HAP-1 (cell line): ENCODE measurements at regions not wholly inside any gene's neighbourhood (a gene's known extent, or its start where the extent isn't known, plus 50 kb on each side); places are given as distances from the start of the nearest gene placed in this dataset.
"Not testable (repeated sequence)": the region's sequence is repeated elsewhere in the genome, so short reads cannot be mapped to it uniquely, and the experiment has no call there.

Experiments
- DNase-seq, 2 experiments: peaks; one replicate each; pipeline ENCODE4 v3.0.0-alpha.2; 2016 to 2020; ENCODE audit warnings: low spot score in 2 of 2
- H3K27me3 ChIP-seq: fragments of 250-450 bp; sonication (Bioruptor Pico); 2 replicates; pipeline ENCODE4 v1.5.1; 2020; ENCODE audit warnings: low read depth, mild to moderate bottlenecking, moderate library complexity
- H3K36me3 ChIP-seq: fragments of 250-450 bp; sonication (Bioruptor Pico); replicated peaks from 2 replicates; pipeline ENCODE4 v1.5.1; 2020; ENCODE audit warnings: mild to moderate bottlenecking
- H3K4me1 ChIP-seq: fragments of 250-450 bp; sonication (Bioruptor Pico); 2 replicates; pipeline ENCODE4 v1.5.1; 2020; ENCODE audit warnings: mild to moderate bottlenecking
- H3K4me3 ChIP-seq: fragments of 250-450 bp; sonication (Bioruptor Pico); 2 replicates; pipeline ENCODE4 v1.5.1; 2020; ENCODE audit warnings: mild to moderate bottlenecking, moderate library complexity
- H3K9me3 ChIP-seq: fragments of 250-450 bp; sonication (Bioruptor Pico); 2 replicates; pipeline ENCODE4 v1.5.1; 2020; ENCODE audit warnings: mild to moderate bottlenecking, moderate library complexity
- in situ Hi-C: fragments of 300-500 bp; cut with MboI; formaldehyde crosslinking; loops from 3 replicates; pipeline ENCODE4 v1.14.3; 2020; ENCODE audit warnings: low sequenced_read_pairs, inconsistent platforms, mixed read lengths

GRCh38 chr7:9030976-9031375 is 597.6 kb downstream of the NXPH1 start:
- in situ Hi-C loops, result no loop called here
- no peak for DNase-seq
- H3K4me1 ChIP-seq, result peaks cover 11% of the 10 kb centered on the region
- H3K36me3 ChIP-seq, result no peaks in the 10 kb centered on the region
- H3K4me3 ChIP-seq, result no peak overlapping the region
- H3K27me3 ChIP-seq, result no peaks in the 10 kb centered on the region
- H3K9me3 ChIP-seq, result no peaks in the 10 kb centered on the region

- Histone ChIP-seq H3K9me3 (no peaks in the 10 kb centered on the region), H3K4me1 (peaks cover 11% of the 10 kb centered on the region)
- in situ Hi-C loops, result no loop called here
Observed at GRCh38 chr7:9031386-9031785, 598.0 kb downstream of the NXPH1 start.

GRCh38 chr7:9036080-9036479 is 602.7 kb downstream of the NXPH1 start:
- DNase-seq, result no peak
- Histone ChIP-seq H3K4me3 (no peak overlapping the region), H3K9me3 (no peaks in the 10 kb centered on the region), H3K27me3 (no peaks in the 10 kb centered on the region), H3K4me1 (peaks cover 7% of the 10 kb centered on the region), H3K36me3 (no peaks in the 10 kb centered on the region)
- in situ Hi-C loops, result no loop called here

More at GRCh38 chr7:9031386-9031785, 598.0 kb downstream of the NXPH1 start:
- DNase-seq, result no peak
- Histone ChIP-seq H3K36me3 (no peaks in the 10 kb centered on the region), H3K4me3 (no peak overlapping the region), H3K27me3 (no peaks in the 10 kb centered on the region)

DNA sequence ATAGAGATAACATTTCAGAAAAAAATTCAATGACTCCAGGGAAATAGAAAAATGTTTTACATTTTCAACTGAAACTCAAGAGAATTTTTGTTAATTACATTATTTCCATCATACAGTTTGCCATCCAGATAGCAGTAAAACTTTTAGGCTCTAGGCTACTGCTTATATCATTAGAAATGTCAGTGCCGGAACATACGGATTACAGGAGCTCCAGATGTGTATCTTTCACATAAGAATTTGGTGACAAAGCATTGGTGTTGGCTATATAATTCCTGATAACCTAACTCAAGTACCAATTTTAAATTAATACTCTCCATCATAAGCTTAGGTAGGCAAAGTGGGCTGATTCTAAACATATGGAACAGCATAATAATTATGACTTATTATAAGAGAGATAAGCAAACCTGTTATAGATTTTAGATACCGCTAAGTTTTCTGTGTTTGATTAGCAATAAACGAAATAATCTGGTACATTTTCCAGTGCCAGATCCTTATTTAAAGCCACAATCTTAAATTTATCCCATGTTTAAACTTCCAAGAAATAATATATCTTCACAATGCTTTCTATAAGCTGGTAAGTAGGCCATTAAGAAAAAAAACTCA is 637.9 kb downstream of the NXPH1 start:
- Histone ChIP-seq H3K36me3 (no peaks in the 10 kb centered on the region), H3K9me3 (no peaks in the 10 kb centered on the region), H3K4me3 (no peak overlapping the region), H3K27me3 (no peaks in the 10 kb centered on the region), H3K4me1 (no peaks in the 10 kb centered on the region)
- in situ Hi-C loops, result no loop called here
- no peak for DNase-seq

GRCh38 chr7:9075774-9076173 is 642.4 kb downstream of the NXPH1 start:
- in situ Hi-C loops, result loop anchor here (25.0 kb wide), 1 partner anchor 638 kb away; the partner anchor contains the start of gene NXPH1
- H3K4me3 ChIP-seq, H3K9me3 ChIP-seq, H3K27me3 ChIP-seq, H3K36me3 ChIP-seq, DNase-seq, H3K4me1 ChIP-seq: not testable (repeated sequence)

DNA sequence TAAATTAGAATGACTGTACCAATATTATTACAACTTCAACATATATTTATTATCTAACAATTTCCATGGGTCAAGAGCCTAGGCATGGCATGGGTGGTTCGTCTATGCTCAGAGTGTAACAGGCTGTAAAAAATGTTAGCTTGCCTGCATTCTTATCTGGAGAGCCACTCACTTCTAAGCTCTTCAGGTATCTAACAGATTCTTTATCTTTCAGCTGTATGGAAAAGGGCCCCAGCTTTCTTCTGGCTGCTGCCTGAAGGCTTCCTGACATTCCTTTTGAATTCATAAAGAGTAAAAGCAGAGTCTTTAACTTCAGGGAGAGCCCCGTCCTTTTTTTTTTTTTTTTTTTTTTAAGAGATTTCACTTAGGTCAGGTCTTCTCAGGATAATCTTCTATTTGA is 648.8 kb downstream of the NXPH1 start:
- no peak for DNase-seq
- no peaks in the 10 kb centered on the region for H3K9me3 ChIP-seq
- no peaks in the 10 kb centered on the region for H3K4me1 ChIP-seq
- in situ Hi-C loops, result loop anchor here (25.0 kb wide), 1 partner anchor 645 kb away; the partner anchor contains the start of gene NXPH1
- H3K36me3 ChIP-seq, result no peaks in the 10 kb centered on the region
- no peaks in the 10 kb centered on the region for H3K27me3 ChIP-seq
- no peak overlapping the region for H3K4me3 ChIP-seq

- in situ Hi-C loops, result loop anchor here (25.0 kb wide), 1 partner anchor 647 kb away; the partner anchor contains the start of gene NXPH1
- Histone ChIP-seq H3K4me1 (no peaks in the 10 kb centered on the region), H3K4me3 (no peak overlapping the region), H3K36me3 (no peaks in the 10 kb centered on the region), H3K9me3 (no peaks in the 10 kb centered on the region), H3K27me3 (no peaks in the 10 kb centered on the region)
- peak in 1 of 2 experiments; percentile 12 for DNase-seq
Observed at GRCh38 chr7:9083837-9084236, 650.4 kb downstream of the NXPH1 start.

DNA sequence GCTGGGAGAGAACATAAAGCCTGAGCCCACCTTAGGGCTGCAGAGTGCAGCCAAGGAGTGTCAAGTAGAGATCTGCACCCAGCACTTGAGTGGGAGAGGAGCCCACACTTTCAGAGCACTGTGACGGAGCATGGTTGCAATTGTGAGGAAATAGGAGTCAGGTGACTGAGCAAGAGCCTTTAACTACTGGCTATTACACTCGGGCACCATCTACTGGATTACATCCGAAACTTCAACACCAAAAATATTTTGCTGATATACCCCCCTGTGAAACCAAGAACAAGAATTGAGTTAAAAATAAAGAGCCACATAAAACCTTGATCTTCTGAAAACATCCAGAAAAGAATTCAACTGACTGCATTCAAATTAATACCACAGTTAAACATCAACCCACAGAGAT is 657.9 kb downstream of the NXPH1 start:
- Histone ChIP-seq H3K27me3 (no peaks in the 10 kb centered on the region), H3K36me3 (no peaks in the 10 kb centered on the region), H3K4me1 (no peaks in the 10 kb centered on the region), H3K4me3 (no peak overlapping the region), H3K9me3 (no peaks in the 10 kb centered on the region)
- peak; percentile 23 to 24 for DNase-seq
- in situ Hi-C loops, result loop anchor here (25.0 kb wide), 1 partner anchor 654 kb away; the partner anchor contains the start of gene NXPH1

GRCh38 chr7:9097565-9098060 is 664.2 kb downstream of the NXPH1 start:
- Histone ChIP-seq H3K36me3 (no peaks in the 10 kb centered on the region), H3K4me1 (no peaks in the 10 kb centered on the region), H3K9me3 (no peaks in the 10 kb centered on the region), H3K27me3 (no peaks in the 10 kb centered on the region), H3K4me3 (no peak overlapping the region)
- in situ Hi-C loops, result loop anchor here (25.0 kb wide), 1 partner anchor 660 kb away; the partner anchor contains the start of gene NXPH1
- no peak for DNase-seq

DNA sequence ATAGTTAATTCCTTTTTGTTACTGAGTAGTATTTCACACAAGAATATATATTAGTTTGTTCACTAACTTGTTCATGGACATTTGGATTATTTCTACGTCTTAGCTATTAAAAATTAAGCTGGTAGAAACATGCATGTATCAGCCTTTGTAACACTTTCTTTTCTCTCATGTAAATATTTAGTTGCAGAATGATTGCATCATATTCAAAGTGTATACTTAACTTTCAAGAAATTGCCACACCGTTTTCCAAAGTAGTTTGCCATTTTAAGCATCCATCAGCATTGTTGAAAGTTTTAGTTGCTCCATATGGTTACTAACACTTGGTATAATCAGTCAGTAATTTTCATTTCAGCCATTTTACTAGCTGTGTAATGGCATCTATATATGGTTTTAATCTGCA is 666.9 kb downstream of the NXPH1 start:
- H3K27me3 ChIP-seq, result no peaks in the 10 kb centered on the region
- no peaks in the 10 kb centered on the region for H3K4me1 ChIP-seq
- H3K9me3 ChIP-seq, result no peaks in the 10 kb centered on the region
- H3K36me3 ChIP-seq, result no peaks in the 10 kb centered on the region
- no peak overlapping the region for H3K4me3 ChIP-seq
- DNase-seq, result no peak
- in situ Hi-C loops, result no loop called here

DNA sequence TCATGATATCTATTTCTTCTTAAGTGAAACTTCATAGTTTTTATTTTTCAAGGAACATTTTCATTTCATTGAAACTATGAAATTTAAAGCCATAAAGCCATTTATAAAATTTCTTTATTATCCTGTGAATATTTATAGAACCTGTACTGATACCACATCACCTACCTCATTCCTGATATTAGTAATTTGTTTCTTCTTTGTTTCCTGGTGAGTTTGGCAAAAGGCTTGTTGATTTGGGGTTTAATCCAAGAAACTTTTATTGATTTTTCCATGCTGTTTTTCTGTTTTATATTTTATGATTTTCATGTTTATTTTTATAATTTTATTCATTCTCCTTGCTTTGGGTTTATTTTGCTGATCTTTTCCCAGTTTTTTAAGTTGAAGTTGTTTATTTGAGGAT is 669.4 kb downstream of the NXPH1 start:
- H3K4me1 ChIP-seq, result no peaks in the 10 kb centered on the region
- no peak for DNase-seq
- H3K4me3 ChIP-seq, result no peak overlapping the region
- no peaks in the 10 kb centered on the region for H3K27me3 ChIP-seq
- H3K9me3 ChIP-seq, result no peaks in the 10 kb centered on the region
- H3K36me3 ChIP-seq, result no peaks in the 10 kb centered on the region
- in situ Hi-C loops, result no loop called here

DNA sequence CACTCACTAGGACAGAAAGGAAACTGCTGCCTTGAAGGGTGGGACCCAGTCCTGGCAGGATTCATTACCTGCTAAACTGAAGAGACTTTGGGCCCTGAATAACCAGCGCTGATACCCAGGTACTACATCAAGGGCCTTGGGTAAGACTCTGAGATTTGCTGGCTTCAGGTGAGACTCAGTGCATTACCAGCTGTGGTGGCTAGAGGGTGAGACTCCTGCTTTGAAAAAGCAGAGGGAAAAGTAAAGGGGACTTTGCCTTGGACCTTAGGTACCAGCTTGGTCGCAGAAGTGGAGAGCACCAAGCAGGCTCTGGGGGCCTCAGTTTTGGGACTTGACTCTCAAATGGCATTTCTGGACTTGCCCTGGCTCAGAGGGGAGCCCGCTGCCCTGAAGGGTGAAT is 673.3 kb downstream of the NXPH1 start:
- H3K4me3 ChIP-seq, result no peak overlapping the region
- in situ Hi-C loops, result no loop called here
- H3K9me3 ChIP-seq, result no peaks in the 10 kb centered on the region
- no peaks in the 10 kb centered on the region for H3K27me3 ChIP-seq
- DNase-seq, result no peak
- H3K36me3 ChIP-seq, result no peaks in the 10 kb centered on the region
- H3K4me1 ChIP-seq, result no peaks in the 10 kb centered on the region

DNA sequence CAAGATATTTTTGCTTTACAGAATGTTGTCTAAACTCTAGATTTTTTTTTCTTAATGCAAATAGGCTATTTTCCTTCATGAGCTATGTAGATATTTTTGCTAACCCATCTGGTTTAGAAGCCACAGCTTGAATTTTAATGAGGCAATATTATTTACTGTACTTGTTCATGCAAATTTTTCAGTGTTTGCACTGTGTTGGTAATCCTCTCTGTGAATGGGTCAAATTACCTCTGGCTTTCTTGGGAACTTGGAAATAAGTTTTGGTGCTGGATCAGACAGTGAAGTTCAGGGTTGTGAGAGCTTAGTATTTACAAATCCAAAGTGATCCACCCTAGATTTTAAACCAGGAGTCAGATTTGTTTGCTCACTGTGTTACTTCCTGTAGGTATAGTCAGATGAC is 686.9 kb downstream of the NXPH1 start:
- H3K9me3 ChIP-seq, result no peaks in the 10 kb centered on the region
- in situ Hi-C loops, result no loop called here
- peak in 1 of 2 experiments; percentile 8 for DNase-seq

DNA sequence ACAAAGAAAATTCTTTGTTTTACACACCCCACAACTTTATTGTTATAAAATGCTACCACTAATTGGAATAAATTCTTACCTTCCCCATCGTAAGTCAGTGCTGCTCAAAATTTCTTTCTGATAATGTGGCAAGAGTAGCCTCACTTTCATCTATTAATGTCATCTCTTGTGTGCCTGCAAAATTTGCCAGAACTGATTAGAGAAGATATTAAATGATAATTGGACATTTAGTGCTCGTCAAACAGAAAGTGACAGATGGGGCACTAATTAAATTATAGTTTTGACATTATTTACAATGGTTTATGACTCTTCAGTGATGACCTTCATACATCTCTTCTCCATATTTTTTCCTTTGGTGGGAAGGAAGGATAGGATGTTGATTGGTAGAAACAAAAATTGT is 690.9 kb downstream of the NXPH1 start:
- Histone ChIP-seq H3K9me3 (no peaks in the 10 kb centered on the region), H3K4me1 (no peaks in the 10 kb centered on the region), H3K36me3 (no peaks in the 10 kb centered on the region), H3K27me3 (no peaks in the 10 kb centered on the region), H3K4me3 (no peak overlapping the region)
- in situ Hi-C loops, result no loop called here
- no peak for DNase-seq

More for the DNA sequence above, 686.9 kb downstream of the NXPH1 start:
- Histone ChIP-seq H3K27me3 (no peaks in the 10 kb centered on the region), H3K4me3 (no peak overlapping the region), H3K4me1 (no peaks in the 10 kb centered on the region; the same call in 1 of the 2 replicates), H3K36me3 (no peaks in the 10 kb centered on the region)
